ENCODE measurements at regions not wholly inside any gene's neighbourhood (a gene's known extent, or its start where the extent isn't known, plus 50 kb on each side); places are given as distances from the start of the nearest gene placed in this dataset.

DNA sequence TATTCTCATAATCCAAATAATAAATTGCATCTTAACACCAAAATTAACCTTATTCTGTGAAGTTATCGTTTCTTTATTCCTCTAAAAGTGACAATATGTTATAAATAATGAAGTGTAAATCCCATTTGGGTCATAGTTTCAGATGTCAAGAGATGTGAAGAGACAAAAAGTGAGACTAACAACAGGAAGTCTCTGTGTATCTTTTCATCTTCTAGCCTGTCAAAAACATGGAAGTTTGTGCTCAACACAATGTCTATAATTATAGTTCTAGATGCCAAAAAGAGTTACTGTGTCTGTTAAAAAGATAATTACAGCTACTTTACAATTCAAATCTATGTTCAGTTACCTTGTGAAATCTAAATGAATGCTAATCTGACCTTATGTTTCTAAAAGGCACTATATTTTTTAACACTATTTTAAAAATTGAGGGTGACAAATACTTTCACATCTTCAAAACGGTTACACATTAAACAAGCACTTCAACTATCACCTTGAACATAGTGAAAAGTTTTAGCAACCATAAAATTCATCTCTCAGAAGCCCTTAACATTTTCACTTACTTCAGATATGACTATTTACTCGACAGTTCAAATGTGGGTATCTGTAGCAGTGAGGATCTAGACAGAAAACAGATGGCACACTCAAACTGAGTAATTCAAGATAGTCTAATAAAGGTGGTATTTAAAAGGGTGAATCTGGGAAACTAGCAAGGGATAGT is 509.8 kb downstream of the ARAP2 start:
- intact Hi-C loops (cut with DNase I) = no loop called here
- DNase-seq (no peak), ATAC-seq (ENCODE audit: poor library complexity) (no peak)

DNA sequence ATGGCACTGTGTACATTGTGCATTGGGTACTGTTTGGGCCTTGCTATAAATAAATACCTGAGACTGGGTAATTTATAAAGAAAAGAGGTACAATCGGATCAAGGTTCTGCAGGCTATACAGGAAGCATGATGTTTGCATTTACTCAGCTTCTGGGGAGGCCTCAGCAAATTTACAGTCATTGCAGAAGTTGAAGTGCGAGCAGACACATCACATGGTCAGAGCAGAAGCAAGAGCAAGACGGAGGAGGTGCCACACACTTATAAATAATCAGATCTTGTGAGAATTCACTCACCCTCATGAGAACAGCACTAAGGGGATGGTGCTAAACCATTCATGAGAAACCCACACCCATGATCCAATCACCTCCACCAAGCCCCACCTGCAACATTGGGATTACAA is 505.0 kb downstream of the ARAP2 start:
- intact Hi-C loops (cut with DNase I) = no loop called here
- DNase-seq = no peak
- ATAC-seq (ENCODE audit: poor library complexity) = no peak

DNA sequence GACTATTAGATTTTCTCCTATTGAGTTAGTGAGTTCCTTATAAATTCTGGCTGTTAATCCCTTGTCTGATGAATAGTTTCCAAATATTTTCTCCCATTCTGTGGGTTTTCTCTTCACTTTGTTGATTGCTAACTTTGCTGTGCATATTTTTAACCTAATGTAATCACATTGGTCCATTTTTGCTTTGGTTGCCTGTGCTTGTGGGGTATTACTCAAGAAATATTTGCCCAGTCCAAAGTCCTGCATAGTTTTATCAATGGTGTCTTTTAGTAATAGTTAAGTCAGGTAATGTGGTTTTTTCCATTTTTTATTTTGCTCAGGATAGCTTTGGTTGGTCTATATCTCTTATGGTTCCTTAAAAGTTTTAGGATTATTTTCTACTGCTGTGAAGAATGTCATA is 490.3 kb downstream of the ARAP2 start:
- intact Hi-C loops (cut with DNase I) = no loop called here
- DNase-seq = no peak

DNA sequence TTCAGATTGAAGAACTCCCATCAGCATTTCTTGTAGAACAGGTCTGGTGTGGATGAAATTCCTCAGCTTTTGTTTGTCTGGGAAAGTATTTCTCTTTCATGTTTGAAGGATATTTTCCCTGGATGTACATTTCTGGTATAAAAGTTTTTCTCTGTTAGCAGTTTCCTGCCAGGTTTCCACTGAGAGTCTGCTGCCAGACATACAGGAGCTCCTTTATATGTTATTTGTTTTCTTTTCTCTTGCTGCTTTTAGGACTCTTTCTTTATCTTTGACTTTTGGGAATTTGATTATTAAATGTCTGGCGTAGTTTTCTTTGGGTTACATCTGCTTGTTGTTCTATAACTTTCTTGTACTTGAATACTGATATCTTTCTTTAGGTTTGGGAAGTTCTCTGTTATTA is 486.5 kb downstream of the ARAP2 start:
- DNase-seq (no peak), ATAC-seq (ENCODE audit: poor library complexity) (no peak)
- intact Hi-C loops (cut with DNase I) = no loop called here

More for the DNA sequence above, 490.3 kb downstream of the ARAP2 start:
- no peak for ATAC-seq (ENCODE audit: poor library complexity)

DNA sequence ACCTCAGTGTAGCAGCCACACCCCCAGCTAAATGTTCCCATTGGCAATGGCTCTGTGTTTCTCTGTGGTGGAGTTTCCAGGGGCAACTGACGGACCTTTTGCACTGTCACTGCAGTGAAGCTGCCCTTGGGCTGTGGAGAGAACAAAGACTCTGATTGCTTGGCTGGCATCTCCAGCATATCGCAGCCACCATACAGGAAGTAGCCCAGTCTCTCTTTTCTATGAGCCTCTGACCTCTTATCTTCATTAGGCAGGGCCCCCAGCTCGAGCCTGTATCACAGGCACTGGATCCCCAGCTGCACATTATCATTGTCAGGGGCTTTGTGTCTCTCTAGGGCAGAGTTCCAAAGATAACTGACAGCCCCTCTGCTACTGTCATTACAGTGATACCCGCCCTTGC is 483.5 kb downstream of the ARAP2 start:
- no peak for ATAC-seq (ENCODE audit: poor library complexity)
- intact Hi-C loops (cut with DNase I) = no loop called here

DNA sequence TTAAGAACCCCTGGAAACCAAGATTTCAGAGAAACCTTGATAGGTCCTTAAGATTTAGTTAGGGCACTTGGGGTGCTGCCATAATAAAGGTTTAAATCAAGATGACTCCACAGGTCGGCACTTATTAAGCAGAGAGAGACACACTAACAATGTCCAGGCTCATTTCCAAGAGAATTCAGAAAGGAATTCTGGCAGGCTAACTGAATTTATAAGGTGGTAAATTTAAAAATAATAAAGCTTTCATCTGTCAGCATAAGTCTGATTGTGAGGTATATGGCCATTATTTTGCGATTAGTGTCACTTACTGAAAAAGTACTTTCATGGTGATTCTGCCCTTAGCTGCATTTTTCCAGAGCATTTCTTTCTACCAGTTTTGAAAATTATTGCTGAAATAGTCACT is 472.7 kb downstream of the ARAP2 start:
- no peak for DNase-seq
- no peak for ATAC-seq (ENCODE audit: poor library complexity)
- intact Hi-C loops (cut with DNase I) = no loop called here

More for the DNA sequence above, 483.5 kb downstream of the ARAP2 start:
- DNase-seq = no peak

DNA sequence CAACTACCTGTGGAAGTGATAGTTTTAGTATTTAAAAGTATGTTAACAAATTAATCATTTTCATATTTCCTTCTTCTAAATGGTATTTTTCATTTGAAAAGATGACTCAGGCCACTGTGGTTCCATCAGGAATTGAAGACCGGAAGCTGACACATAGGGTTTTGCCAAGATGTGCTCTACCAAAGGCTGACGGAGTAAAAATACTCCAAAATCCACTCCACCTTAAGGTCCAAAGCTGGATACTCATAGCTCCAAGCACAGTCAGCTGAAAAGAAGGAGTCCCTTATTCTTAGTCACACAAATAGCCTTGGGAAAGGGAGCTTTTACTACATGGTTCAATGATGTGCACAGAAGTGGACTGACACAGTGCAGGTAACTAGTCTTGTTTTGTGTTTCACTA is 472.0 kb downstream of the ARAP2 start:
- ATAC-seq (ENCODE audit: poor library complexity) (no peak), DNase-seq (no peak)
- intact Hi-C loops (cut with DNase I) = no loop called here

DNA sequence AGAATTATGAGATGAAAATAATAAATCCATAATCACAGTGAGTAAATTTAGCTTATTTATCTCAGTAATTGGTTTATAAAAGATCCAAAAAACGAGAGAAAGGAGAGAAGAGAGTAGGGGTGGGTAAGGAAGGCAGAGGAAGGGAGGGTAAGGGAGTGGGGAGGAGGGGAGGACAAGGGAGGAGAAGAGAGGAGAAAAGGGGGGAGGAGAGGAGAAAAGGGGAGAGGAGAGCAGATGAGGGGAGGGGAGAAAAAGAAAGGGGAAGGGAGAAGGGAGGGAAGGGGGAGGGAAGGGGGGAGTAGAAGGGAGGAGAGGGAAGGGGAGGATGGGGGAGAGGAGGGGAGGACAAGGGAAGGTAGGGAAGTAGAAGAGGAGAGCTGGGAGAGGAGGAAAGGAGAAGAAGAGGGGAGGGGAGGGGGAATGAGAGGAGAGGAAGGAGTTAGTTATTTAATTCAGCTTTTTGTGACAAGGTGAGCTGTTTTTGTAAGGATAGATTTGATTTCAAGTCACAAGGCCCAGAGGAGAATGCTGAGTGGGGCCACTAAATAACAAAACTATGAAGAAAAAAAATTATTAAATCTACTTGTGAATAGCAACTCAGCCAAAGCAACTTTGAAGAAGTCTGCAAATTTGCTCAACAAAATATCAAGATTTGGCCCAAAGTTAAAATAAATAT is 454.3 kb downstream of the ARAP2 start:
- intact Hi-C loops (cut with DNase I) = no loop called here
- no peak for ATAC-seq (ENCODE audit: poor library complexity)
- DNase-seq = no peak

DNA sequence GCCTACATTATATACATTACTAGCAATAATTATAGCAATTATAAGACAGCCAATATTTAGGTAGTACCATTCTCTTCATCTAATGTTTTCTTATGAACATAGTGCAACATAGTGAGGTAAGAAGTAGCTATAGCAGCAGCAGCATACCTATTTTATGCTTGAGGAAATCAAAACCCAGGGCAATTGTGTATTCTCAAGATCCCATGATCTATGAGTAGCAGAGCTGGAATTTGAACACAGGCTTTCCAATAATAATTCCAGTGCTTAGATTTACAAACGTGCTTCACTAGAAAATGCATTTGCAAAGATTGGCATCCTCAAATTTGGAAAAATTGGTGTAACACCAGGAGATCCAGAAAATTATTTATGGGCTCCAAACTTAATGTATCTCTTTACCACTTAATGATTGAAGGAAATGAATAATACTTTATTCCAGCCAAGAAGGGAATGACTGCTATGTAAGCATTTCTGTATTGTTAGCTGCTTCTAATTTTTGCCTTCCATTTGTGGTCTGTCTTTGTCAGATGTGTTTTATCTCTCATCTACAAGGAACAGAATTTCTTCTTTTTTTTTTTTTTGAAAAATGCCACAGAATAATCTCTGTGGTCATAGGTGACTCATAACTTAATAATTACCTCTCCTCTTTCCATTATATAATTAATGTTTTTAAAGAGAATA is 451.1 kb downstream of the ARAP2 start:
- ATAC-seq (ENCODE audit: poor library complexity) (no peak), DNase-seq (no peak)
- intact Hi-C loops (cut with DNase I) = no loop called here

DNA sequence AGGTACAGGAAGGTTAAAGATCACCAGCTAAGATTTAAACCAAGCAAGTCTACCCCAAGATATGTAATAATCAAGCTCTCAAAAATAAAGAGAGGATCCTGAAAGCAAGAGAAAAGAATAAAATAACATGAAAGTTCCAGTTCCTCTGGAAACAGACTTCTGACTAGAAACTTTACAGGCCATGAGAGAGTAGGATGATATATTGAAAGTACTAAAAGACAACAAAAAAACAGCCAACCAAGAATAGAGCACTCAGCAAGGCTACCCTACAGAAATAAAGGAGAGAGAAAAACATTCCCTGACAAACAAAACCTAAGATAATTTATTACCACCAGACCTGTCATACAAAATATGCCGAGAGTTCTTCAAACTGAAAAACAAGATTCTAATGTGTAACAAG is 450.5 kb downstream of the ARAP2 start:
- intact Hi-C loops (cut with DNase I) = no loop called here
- ATAC-seq (ENCODE audit: poor library complexity) (no peak), DNase-seq (no peak)

DNA sequence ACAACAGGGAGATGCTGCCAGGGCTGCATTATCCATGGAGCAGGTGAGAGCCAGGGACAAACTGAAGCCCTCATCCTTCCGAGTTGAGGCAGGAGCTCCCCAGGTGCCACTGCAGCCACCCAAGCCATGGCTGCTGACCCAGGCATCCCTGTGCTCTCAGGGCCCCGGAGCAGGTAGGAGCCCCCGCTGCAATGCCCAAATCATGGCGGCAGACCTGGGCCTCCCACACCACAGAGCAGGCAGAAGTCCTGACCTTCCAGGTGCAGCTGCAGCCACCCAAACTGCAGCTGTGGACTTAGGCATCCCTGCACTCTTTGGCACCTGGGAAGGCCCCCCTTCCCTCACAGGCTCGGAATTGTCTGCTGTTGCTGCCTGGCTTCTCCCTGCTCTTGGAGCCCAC is 443.6 kb downstream of the ARAP2 start:
- intact Hi-C loops (cut with DNase I) = no loop called here
- DNase-seq (no peak), ATAC-seq (ENCODE audit: poor library complexity) (no peak)

DNA sequence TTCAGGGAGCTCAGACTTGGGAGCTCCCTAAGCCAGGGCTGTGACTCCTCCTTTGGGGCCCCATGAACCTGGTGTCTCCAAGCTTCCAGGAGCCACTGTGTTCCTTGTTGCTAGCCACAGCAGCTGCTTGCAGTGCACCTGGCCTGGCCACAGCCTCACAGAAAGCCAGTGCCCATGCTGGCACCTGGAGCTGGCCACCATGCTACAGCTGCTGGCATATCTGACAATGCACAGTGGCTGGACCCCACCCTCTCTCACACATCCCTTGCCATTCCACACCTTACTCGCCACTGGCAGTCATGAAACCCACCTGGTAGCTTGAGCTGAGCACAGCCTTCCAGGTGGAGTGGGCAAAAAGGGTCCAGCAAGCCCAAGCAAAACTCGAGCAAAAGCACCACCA is 441.7 kb downstream of the ARAP2 start:
- no peak for ATAC-seq (ENCODE audit: poor library complexity)
- no peak for DNase-seq

DNA sequence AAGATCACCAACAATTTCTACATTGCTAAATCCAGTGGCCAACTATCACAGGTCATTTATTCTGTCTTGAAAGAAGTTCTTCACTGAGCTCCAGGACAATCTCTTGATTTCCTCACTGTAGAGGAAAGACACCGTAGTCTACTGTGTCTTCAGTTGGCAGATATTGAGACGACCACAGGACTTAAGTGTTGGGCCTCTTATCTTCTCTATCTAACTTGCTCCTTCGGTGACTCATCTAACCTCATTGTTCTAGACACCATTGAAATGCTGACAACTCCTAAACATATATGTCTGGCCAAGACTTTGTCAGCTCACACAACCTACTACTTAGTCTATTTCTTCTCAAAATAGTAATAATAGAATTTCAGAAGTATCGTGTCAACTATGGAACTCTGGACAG is 425.8 kb downstream of the ARAP2 start:
- ATAC-seq (ENCODE audit: poor library complexity) (no peak), DNase-seq (no peak)
- intact Hi-C loops (cut with DNase I) = no loop called here

More for the DNA sequence above, 441.7 kb downstream of the ARAP2 start:
- intact Hi-C loops (cut with DNase I) = no loop called here

DNA sequence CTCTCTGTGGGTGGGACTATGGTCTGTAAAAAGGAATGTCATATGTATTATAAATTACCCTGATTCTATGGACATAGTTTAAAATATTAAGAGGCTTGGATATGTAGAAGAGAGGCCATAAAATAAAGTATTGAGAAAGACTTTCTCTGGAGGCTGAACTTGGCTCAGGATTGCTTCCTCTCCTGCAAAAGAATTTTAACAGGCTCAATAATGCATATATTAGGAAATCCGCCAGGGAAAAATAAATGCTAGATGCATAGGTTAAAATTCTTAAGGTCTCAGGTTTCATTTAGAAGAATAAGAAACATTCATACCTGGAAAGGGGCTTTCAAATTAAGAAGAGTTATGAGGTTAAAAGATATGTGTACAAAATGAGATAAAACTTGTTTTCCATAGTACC is 424.3 kb downstream of the ARAP2 start:
- DNase-seq (no peak), ATAC-seq (ENCODE audit: poor library complexity) (no peak)
- intact Hi-C loops (cut with DNase I) = no loop called here

DNA sequence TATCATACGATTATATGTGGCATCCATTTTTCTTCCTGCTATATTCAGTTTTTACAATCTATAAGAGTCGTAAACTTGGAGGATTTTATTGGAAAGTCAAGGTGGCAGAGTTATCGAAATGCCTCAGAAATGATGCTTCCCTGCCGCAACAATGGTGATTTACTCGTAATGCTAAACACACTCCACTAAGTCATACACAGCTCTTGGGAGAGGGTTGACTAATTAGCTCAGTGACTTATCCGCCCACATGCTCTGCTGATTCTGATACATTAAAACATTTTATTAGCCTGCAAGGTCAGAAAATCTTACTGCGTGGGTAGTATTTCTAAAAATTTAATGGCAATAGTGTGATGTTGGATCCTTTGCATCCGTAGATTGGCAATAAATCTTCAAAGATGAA is 420.1 kb downstream of the ARAP2 start:
- intact Hi-C loops (cut with DNase I) = no loop called here
- DNase-seq (no peak), ATAC-seq (ENCODE audit: poor library complexity) (no peak)

DNA sequence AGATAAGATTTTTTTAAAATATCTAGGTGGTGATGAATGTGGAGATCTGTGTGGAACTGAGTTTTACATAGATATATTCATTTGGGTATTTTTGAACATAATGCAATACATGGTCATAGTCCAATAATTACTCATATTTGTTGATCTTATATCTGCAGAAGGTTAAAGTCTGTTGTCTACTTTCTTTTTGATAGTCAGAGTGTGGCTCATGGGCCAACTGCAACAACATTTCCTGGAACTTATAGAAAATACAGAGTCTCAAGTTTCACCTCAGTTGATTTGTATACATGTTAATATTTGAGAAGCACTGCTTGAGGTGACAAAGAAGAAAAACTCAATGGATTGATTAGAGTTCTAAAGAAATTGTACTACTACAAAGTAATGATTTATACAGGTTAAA is 408.4 kb downstream of the ARAP2 start:
- ATAC-seq (ENCODE audit: poor library complexity) (no peak), DNase-seq (no peak)
- intact Hi-C loops (cut with DNase I) = no loop called here

DNA sequence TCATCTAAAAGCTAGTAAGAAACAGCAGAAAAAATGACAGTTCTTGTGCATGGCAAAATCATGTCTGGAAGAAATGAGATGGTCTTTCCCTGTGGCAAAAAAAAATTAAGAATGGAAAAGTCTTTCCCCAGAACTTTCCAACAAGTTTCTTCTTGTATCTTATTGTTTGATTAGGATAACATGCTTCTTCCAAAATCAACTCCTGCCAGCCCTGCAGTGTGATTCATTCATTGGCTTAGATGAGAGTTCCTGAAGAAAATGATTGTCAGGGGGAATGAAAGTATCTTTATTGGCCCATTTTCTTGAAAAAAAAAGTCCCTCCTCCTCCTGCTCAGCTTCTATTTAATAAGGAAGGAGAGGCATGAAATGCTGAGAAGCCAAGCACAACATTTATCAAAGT is 407.7 kb downstream of the ARAP2 start:
- intact Hi-C loops (cut with DNase I) = no loop called here
- DNase-seq (no peak), ATAC-seq (ENCODE audit: poor library complexity) (no peak)

DNA sequence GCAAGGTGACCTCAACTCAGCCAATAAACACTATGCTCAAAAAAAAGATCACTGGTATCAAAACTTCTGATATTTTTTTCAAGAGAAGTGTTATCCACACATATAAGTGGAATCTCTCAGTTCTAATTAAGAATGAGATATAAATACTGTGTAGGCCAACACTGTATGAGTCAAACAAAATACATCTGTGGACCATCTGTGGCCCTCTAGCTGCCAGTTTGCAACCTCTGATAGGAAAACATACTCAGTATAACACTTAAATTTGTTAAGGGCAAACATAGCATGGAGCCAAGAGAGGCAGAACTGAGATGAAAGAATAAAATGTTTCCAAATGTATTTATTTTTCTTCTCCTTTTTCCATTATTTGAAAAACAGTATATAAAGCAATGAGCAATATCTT is 377.3 kb downstream of the ARAP2 start:
- no peak for ATAC-seq (ENCODE audit: poor library complexity)
- intact Hi-C loops (cut with DNase I) = no loop called here
- DNase-seq = no peak

DNA sequence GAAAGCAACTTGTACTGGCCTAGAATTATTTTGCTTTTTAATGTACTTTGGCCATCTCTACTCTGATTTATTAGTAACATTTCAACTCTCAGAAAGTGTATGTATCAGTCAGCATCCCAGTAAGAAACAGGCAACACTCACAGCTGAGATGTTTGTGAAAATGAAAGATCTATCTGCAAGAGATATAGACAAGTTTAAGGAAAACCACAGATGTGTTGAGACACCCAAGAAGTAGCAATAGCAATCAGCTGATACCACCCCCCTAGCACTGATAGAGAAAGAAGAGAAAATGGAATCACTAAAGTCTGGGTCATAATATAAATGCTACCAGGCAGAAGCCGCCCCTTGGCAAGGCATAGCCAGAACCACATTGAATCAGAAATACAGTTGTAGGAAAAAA is 372.0 kb downstream of the ARAP2 start:
- DNase-seq (no peak), ATAC-seq (ENCODE audit: poor library complexity) (no peak)
- intact Hi-C loops (cut with DNase I) = no loop called here

DNA sequence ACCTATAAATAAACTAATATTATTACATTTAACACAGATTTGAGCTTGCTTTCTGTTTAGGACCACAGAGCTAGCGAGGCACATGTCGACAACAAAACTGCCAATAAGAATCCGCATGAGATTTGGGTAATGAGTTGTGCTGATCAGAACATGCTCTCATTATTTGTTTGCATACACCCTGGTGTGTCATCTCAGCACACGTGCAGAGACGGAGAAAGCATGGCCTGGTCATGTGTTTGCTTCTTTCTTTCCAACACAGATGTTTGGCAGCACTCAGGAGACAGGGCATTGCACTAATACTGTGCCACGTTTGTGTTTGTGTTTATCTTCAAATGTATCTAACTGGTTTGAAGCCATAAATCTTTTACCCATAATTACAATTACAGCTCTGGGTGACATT is 364.8 kb downstream of the ARAP2 start:
- intact Hi-C loops (cut with DNase I) = no loop called here
- no peak for DNase-seq
- no peak for ATAC-seq (ENCODE audit: poor library complexity)
